Activated CD8-positive, alpha-beta memory T cell treated with anti-CD3 and anti-CD28 coated beads for 36 hours (primary cell): ENCODE measurements at regions not wholly inside any gene's neighbourhood (a gene's known extent, or its start where the extent isn't known, plus 50 kb on each side); places are given as distances from the start of the nearest gene placed in this dataset.

Source experiments
- CTCF ChIA-PET: fragments of 350-600 bp; sonication (Branson Sonifier 250); formaldehyde crosslinking; loops from one replicate; lab custom pipeline; 2021; ENCODE audit warnings: antibody characterized with exemption; lab: Charles Lee
- POLR2A ChIA-PET: fragments of 350-600 bp; sonication (Branson Sonifier 250); formaldehyde crosslinking; loops from one replicate; lab custom pipeline; 2021; ENCODE audit warnings: antibody characterized with exemption; lab: Charles Lee

DNA sequence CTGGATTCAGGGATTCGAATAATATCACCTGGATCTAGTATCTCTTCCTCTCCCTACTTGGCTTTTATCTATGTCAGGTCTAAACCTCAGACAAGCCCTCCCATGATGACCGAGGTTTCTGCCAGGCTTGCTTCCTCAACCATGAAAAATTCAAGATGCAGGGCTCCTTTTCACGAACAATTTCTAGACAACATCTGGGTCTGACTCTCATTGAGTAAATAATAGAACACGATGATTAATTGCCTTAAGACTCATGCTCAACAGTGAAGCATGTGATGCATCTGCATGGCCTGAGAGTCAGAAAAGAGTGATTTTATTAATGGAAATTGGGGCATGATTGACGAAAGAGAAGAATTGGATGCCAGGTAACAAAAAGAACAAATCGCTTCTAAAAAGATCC lies 277.2 kb upstream of the ZNF608 start:
- ChIA-PET POLR2A (no interaction called here), CTCF (no interaction called here)

DNA sequence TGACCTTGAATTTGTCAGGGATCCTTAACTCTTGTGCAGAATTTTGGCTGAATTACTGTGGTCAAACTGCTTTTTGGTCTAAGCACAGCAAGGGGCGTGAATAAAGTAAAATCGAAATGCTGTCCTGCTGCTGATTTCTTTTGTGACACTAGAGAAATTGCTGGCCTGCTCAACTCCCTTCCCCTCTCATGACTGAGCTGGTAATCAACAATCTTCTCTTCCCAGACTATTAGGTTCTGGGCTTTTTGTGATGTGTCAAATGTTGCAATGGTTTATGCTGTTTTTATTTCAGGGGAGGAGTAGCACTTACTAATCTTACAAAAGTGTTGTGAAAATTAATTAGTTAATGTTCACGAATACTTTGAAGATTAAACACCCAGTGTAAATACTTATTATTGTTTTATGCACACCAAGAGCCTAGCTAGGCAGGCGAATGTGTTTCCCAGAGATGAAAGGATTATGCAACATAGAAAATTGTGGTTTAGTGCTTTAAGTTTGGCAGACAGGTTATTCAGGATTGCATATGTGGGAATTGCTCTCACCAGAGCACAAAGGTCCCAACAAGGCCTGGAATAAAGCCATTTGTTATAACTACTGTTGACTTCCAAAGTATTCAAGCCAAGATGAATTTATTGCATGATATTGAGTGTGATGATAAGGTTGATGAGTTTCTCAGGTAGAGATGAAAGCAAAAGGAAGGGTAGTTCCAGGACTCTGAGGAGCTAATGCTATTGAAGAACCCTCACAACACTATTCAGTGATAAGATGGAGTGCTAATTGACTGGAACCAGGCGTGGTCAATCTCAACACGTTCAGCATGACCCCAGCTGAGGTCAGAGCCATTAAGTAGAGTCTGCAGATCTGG lies 280.7 kb upstream of the ZNF608 start:
- ChIA-PET CTCF (no interaction called here), POLR2A (no interaction called here)

DNA sequence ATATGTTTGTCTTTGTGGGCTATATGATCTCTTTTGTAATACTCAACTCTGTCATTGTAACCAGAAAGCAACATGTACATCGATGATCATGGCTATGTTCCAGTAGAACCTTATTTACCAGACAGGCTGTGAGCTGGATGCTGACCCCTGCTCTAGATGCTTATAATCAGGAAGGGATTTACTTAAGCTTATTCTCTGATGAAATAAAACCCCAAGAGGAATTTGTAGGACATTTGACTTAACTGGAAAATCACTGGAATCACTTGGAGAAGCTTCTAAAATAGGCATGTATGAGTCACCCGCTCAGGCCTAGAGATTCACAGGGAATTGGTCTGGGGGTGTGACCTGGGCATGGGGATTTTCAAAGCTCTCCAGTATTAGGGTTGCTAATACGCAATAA lies 285.8 kb upstream of the ZNF608 start:
- CTCF ChIA-PET = no interaction called here
- POLR2A ChIA-PET = no interaction called here

DNA sequence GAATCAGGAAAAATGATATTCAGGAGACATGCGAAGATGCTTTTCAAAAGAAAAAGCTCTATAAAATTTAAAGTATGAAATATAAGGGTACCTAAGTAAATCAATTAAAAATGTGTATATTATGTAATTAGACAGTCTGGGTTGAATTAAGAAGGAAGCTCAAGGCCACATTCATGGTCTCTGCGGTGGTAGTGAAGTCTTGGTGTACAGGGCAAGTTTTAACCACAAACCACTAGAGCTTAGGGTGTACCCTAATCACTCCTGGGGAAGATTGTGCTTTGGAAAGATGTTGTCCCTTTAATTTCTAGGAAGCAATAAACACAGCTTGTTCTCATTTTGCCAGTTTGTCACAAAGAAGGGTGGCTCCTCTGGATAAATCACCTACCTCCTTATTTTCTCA lies 287.2 kb upstream of the ZNF608 start:
- ChIA-PET CTCF (no interaction called here), POLR2A (no interaction called here)

DNA sequence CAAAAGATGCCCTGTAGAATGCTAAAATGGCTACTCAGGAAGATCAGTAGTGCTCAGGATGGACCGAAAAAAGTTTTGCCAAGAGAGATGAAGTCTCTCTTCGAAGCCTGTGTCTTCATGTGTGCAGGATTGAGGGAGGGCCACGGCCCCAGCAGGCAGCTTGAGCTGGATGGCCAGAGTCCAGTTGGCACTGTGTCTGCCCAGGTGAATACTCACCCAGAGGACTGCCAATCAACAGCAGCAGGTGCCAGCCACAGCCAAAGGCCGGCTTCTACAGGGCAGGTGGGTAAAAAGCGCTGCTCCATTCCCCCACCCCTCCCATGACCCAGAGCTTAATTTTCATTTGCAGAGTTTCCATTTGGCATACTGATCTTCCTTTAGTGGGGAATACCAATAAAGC lies 287.9 kb upstream of the ZNF608 start:
- ChIA-PET POLR2A (no interaction called here), CTCF (no interaction called here)

DNA sequence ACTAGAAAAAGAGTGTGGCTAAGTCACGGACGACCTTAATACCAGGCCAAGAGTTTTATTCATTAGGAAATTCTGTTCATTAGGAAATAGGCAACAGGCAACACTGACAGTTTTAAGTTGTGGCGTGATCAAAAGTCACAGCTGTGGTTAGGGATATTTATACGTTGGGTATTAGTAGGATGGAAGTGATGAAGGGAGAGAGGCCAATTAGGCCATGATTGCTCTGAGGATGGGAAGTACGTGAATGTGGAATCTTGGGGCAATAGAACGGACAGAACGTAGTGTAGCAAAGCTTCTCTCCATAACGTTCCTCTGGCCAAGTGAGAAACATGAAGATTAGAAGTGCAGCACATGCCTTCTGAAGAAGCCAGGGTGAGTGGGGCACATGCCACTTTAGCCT lies 290.1 kb upstream of the ZNF608 start:
- ChIA-PET POLR2A (no interaction called here), CTCF (no interaction called here)

DNA sequence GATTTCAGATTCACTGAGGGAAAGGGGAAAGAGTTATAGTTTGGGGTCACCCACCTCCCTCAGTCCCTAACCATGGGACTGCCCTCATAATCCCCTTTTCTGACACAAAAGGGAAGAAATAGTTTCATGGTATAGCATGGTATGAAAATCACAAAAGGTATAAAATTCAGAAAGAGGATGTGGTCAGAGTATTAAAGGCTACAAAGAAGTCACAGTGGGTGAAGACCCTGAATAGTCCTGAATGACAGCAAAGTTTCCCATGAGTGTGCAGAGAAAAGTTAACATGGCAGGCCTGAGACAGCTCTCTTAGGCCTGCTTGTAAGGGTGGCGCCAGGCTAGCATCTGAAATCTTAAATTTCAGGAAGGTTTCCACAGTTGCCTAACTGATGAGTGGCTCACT lies 290.6 kb upstream of the ZNF608 start:
- ChIA-PET CTCF (no interaction called here), POLR2A (no interaction called here)

DNA sequence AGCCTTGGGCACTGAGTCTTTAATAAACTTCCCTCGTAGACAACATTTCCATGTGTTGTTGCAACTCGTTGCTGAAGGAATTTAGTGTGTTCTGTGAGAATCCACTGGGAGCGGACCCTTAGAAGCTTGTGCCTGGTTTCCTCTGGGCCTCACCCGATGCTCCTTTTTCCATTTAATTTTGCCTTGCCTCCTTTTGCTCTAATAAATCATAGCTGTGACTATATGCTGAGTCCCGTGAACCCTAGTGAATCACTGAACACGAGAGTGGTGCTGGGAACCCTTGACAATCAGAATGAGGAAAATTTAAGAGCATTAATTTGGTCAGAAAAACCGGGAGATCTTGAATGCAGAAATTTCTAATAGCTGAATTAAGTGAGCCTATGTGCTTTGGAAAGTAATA lies 291.1 kb upstream of the ZNF608 start:
- POLR2A ChIA-PET = no interaction called here
- CTCF ChIA-PET = no interaction called here

DNA sequence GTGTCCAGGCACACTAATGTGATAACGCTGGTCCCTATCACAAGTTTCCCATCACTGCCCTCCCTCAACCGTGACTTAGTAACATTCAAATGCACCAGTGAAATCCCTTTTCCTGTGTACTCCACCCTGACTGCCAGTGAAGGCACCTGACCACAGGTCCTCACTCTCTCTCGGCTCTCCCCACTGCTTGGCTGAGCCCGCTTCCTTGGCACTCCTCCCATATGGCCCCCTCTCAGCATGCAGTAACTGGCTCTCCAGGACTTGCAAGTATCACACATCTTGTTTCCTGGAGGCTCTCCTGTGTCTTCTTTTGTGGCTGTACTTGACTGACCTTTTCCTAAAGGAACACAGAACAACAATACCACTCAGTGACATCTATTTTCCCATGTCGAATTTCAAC lies 292.0 kb upstream of the ZNF608 start:
- CTCF ChIA-PET = no interaction called here
- POLR2A ChIA-PET = no interaction called here

DNA sequence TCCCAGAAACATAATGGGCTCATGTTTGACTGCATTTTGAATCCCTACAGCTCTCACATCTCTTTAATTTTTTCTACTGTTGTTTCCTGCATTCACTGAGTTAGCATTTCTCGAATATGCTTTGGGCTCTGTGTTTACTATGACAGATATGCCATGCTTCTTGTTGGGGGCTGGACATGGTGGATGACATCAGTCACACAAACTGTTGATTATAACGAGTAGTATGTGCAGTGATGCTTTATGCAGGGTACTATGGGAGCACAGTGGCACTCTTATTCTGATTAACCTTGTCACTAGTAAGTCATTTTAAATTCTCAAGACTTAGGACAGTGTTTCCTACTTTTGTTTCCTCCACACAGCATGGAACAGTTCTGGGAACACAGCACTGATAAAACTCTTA lies 295.4 kb upstream of the ZNF608 start:
- POLR2A ChIA-PET = no interaction called here
- CTCF ChIA-PET = no interaction called here

DNA sequence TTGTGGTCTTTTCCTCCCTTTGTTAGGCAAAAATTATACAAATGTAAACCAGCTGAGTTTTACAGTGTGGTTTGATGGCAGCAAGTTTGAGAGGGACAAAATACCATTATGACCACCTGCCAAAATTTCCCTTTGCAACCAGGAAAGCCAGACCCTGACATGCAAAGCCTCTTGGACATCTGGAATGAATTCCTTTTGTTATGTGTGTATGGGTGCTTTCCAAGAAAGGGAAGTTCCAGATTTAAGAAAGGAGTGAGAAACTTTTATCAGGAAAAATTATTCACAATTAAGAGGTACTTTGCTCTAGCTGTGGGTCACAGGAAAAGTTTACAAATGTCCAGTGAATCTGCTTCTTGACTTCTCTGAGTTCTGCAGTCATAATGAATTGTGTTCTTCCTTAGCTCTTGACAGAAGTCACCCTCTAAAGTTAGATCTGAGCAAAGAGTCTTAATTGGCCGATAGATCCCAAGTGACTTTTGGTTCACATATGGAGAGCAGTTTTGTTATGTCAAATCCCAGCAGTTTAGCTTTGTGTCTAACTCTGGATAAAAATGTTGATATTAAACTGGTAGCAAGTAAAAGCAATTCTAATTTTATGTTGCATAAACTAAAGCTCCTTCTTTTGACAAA lies 295.9 kb upstream of the ZNF608 start:
- CTCF ChIA-PET = no interaction called here
- POLR2A ChIA-PET = no interaction called here

DNA sequence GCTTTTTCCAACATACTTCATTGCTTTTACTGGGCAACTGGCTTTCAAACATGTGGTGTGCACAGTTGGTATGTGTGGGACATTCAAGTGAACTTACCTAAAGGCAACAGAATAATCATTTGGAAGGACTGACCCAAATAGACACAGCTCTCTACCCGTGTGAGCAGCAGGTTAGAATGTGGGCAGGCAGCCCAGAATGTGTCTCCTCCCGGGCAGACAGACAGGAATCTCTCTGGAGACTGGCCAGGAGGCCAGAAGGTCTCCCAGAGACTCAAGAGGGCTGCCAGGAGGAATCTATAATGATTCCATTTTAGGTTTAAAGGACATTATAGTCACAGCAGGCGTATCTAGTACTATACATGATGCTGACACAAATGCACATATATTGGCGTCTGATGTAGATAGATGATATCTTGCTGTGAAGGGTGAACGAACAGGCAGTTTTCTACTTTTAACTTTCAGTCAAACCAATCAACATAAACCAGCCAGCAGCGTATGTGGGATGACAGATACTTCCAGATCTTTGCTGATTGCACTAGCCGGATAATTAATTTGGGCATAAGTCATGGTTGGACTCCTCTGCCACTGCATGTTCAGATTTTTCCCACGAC lies 297.4 kb upstream of the ZNF608 start:
- POLR2A ChIA-PET = no interaction called here
- CTCF ChIA-PET = no interaction called here

DNA sequence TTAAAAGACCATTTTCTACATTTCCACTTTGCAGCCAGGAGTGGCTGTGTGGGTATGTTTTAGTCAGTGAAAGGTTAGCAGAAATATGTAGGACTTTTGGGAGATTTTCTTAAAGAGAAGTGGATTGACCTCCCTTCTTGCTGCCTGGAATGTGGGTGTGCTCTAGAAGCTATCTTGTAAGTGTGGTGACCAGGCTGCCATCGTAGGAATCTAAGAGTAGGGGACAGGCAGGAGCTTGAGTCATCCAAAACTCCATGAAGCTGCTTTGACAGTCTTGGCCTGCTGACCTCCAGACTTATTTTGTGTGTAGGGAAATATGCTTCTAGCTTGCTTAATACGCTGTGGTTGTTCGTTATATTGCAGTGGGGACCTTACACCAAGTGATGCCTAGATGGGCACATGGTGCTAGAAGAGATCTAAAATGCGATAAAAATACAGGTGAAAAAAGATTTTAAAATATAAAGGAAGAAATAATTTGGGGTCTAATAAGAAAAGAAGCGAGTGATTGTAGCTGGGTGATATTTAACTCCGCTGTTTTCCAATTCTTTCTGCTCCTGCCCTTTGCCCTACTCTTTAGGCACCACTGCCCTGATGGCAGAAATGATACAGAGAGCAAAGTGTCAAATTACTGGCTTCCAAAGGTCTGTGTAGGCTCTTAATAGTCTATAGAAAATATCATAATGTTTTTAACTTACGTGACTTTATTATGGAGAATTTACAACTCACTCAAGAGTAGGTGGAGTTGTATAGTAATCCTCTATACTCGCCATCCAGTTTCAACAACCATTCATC lies 298.2 kb upstream of the ZNF608 start:
- POLR2A ChIA-PET = no interaction called here
- CTCF ChIA-PET = no interaction called here

DNA sequence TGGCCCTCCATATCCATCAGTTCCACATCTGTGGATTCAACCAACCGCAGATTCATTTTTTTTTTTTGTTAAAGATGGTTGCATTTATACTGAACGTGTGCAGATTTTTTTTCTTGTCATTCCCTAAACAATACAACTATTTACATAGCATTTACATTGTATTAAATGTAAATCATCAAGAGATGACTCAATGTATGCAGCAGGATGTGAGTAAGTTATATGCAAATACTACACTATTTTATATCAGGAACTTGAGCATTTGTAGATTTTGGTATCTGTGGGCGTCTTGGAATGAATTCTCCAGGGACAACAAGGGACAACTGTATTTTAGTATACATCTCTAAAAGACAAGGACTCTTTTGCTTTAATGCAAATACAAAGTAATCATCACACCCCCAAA lies 299.2 kb upstream of the ZNF608 start:
- POLR2A ChIA-PET = no interaction called here

DNA sequence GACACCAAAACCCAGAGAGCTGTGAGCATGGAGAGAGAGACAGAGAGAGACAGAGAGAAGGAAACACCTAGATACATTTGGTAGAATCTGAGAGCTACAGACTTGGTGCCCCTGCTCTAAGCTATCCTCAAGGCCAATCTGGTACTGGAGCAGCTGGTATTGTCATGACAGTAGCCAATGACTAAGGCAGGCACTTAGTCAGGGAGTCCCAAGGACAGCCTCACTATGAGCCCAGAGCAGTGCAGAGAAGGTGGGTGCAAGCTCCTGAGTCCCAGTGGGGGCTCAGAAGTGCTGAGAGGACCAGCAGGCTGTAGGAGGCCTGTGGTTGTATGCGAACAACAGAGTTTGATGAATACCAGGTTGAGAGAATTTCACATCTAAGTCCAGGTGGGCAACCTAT lies 300.4 kb upstream of the ZNF608 start:
- ChIA-PET POLR2A (no interaction called here), CTCF (no interaction called here)

More for the DNA sequence above, 299.2 kb upstream of the ZNF608 start:
- CTCF ChIA-PET = no interaction called here

DNA sequence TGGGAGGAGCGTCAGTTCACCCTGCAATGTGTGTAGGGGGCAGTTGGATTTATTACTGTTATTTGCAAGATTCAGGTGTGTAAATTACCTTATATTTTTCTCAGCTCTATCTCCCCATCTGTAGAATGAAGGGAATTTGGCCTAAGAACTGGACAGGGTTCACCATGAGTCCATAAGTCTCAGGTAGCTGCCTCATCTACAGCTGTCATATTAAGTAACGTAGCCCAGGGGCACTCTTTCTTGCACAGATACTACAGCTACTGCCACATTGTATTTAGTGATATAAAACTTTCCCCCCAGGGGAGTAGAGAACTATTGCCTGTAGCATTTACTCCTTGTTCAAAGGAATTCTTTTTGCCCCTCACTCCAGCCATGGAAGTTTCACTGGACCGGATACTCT lies 301.4 kb upstream of the ZNF608 start:
- POLR2A ChIA-PET = no interaction called here
- CTCF ChIA-PET = interaction anchor here (0.5 kb wide), 1 partner anchor 290 kb away, joined by 3 read pairs; no protein-coding TSS in a partner anchor

DNA sequence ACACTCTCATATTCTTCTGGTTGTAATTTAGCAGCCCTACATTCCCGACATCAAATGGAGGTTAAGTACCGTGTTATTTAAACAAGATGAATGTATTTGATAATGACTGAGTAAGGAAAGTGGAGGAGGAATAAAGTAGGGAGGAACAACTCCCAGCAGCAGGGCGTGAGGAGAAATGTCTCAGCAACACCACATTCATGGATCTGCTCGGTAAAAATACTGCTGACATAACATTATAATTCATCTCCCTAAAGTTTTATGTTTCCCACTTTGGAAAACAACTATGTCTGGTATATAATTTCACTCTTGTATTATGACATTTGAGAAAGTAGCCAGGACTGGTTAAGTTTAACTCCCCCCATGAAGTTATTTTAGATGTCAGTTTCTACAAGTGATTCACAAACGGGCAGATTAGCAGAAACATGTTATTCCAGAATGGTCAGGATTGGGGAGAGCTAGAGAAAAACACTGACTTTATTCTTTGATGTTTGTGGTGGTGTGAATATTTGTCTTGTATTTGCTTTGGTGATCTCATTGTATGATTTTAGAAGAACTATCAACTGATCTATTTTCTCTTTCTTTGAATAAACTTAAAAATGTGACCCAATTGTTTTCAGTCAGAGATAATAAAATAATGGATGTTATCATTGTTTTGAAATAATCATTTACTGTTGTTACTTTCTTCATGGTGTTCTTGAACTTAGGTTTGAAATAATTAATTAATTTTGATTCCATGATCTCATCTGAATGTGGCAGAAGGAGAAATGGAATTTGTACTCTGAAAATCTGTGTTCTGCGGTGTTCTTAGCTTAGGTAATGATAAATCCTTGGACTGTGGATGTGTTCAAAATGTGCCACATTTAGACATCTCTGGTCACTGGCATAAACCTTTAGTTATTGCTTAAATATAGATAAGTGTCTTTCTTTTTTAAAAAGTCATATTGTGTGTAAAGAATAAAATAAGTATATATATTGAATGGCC lies 303.6 kb upstream of the ZNF608 start:
- CTCF ChIA-PET = no interaction called here

DNA sequence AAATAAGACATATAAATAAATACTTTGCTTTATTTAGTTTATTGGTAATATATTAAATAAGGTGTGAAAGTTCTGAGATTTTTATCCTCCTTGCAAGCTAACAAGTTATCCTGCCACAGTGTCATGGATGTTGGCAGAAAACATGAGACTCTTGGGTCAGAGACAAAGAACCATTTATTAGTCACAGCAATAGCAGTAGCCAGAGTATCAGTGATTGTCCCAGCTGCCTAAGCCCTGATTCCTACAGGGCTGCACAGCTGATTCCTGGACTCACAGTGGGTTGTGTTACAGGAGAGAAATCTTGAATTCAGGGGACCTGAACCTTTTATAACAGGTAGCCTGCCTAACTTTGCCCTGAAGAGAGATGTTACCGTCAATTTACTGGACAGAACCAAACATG lies 304.5 kb upstream of the ZNF608 start:
- CTCF ChIA-PET = no interaction called here
- POLR2A ChIA-PET = no interaction called here

More for the DNA sequence above, 303.6 kb upstream of the ZNF608 start:
- POLR2A ChIA-PET = no interaction called here

DNA sequence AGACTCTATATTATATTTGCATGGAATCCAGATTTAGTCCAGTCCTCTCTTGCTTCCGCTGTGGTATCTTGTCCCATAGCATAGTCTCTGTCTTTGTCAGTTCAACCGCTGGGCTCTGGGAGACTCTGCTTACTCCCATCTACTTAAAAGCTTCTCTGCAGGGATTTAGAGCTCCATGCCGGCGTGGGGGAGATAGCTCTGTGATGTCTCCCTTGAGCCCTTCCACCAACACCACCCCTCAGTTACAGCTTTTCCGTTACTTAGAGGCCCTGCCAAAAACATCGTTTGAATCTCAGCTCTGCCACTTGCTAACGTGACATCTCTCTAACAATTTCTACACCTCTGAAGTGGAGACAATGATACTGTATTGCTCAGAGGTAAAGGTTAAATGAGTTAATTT lies 306.1 kb upstream of the ZNF608 start:
- CTCF ChIA-PET = no interaction called here

More for the DNA sequence above, 306.1 kb upstream of the ZNF608 start:
- POLR2A ChIA-PET = no interaction called here
